ENCODE measurements at regions not wholly inside any gene's neighbourhood (a gene's known extent, or its start where the extent isn't known, plus 50 kb on each side); places are given as distances from the start of the nearest gene placed in this dataset.
A peak's percentile ranks its signal among the peaks of the same experiment; 100 is the strongest.

GRCh38 chr14:37712976-37713431 is 117.6 kb downstream of the TTC6 start (continued):
- no peak for TF ChIP-seq ZNF720 (CRISPR knock-in tag; IDR thresholded peaks at IDR 0.05)
- peak; percentile 68; the same call in 1 of the 2 replicates for TF ChIP-seq GLI4 (CRISPR knock-in tag; IDR thresholded peaks at IDR 0.05; ENCODE audit: borderline replicate concordance)
- TF ChIP-seq ZFP62 (CRISPR knock-in tag; IDR thresholded peaks at IDR 0.05), result no peak
- no peak for TF ChIP-seq SP140L (CRISPR knock-in tag; IDR thresholded peaks at IDR 0.05; ENCODE audit: borderline replicate concordance)
- TF ChIP-seq GMEB2 (CRISPR knock-in tag; IDR thresholded peaks at IDR 0.05; ENCODE audit: low read depth), result no peak
- TF ChIP-seq ZMAT3 (CRISPR knock-in tag; conservative IDR thresholded peaks at IDR 0.05), result 0 out of 2 replicates have a peak, but pooled peaks have one; percentile 62
- TF ChIP-seq ZNF256 (CRISPR knock-in tag; conservative IDR thresholded peaks at IDR 0.05), result no peak
- TF ChIP-seq ERF (CRISPR knock-in tag; IDR thresholded peaks at IDR 0.05), result 0 out of 2 replicates have a peak, but pooled peaks have one; percentile 38

GRCh38 chr14:37720131-37720530 is 124.7 kb downstream of the TTC6 start:
- ATAC-seq (no peak; the same call in 2 of the 3 replicates), DNase-seq (ENCODE audit: low spot score) (no peak), FAIRE-seq (no peak)
- WGBS (ENCODE audit: low lambda C conversion rate), result 96% methylated on average over 1 of the region's 1 CpG
- H4K20me1 ChIP-seq (ENCODE audit: insufficient read depth, low read length), result no peaks in the 10 kb centered on the region
- 0 out of 5 replicates have a peak, but pooled peaks cover 0 to 5% of the 10 kb centered on the region in 2 experiments for H3K36me3 ChIP-seq (replicated peaks in 1 of 2; ENCODE audit: control insufficient read depth in 1 of 2, insufficient read depth in 2 of 2, low read length in 2 of 2)
- no peaks in the 10 kb centered on the region for H3K79me2 ChIP-seq (ENCODE audit: insufficient read depth, low read length)
- H3K9ac ChIP-seq (ENCODE audit: insufficient read depth, low read depth, low read length), result no peak overlapping the region
- CTCF ChIA-PET (ENCODE audit: low intra/inter-chr PET ratio, low total read pairs), result no interaction called here
- intact Hi-C loops (cut with micrococcal nuclease; ENCODE audit: unreplicated experiment) (no loop called here), in situ Hi-C loops (cut with HindIII; ENCODE audit: extremely low pct_ligation_motif_present, low pct_unique_long_range_greater_than_20kb) (loop anchor here (25.0 kb wide), 1 partner anchor 292 kb away; no protein-coding TSS in a partner anchor)
- H3K4me3 ChIP-seq (replicated peaks in 1 of 3; ENCODE audit: insufficient read depth in 1 of 3, low read depth in 2 of 3, low read length in 3 of 3), result no peak overlapping the region
- H3K27me3 ChIP-seq (ENCODE audit: control insufficient read depth in 1 of 2, insufficient read depth in 2 of 2, low read length in 2 of 2), result no peaks in the 10 kb centered on the region
- BruUV-seq (replicated peaks), result no TSS peak
- no peak overlapping the region for H2AFZ ChIP-seq (ENCODE audit: low read length)
- H3K4me2 ChIP-seq (ENCODE audit: low read depth, low read length), result no peak overlapping the region
- H3K4me1 ChIP-seq (ENCODE audit: insufficient read depth, low read length), result peaks cover 7% of the 10 kb centered on the region
- TF ChIP-seq ZNF629 (CRISPR knock-in tag; conservative IDR thresholded peaks at IDR 0.05) (peak; percentile 41; the same call in 1 of the 2 replicates), PHF20 (CRISPR knock-in tag; IDR thresholded peaks at IDR 0.05) (no peak), LCORL (IDR thresholded peaks at IDR 0.05) (no peak), LCORL (CRISPR knock-in tag; IDR thresholded peaks at IDR 0.05) (no peak), MXD4 (CRISPR knock-in tag; IDR thresholded peaks at IDR 0.05) (no peak), ZNF121 (CRISPR knock-in tag; IDR thresholded peaks at IDR 0.05) (no peak), ZNF326 (CRISPR knock-in tag; IDR thresholded peaks at IDR 0.05; ENCODE audit: borderline replicate concordance) (no peak)
- H3K9me3 ChIP-seq (ENCODE audit: low read length), result no peaks in the 10 kb centered on the region
- POLR2A ChIA-PET, result interaction anchor here (0.6 to 1.5 kb wide), 3 partner anchors 8 to 154 kb away, joined by 3 to 4 read pairs (median 3); no protein-coding TSS in a partner anchor
- H3K27ac ChIP-seq (ENCODE audit: extremely low read length, insufficient read depth, low read length), result no peak overlapping the region
